ENCODE measurements at regions not wholly inside any gene's neighbourhood (a gene's known extent, or its start where the extent isn't known, plus 50 kb on each side); places are given as distances from the start of the nearest gene placed in this dataset.
"Not testable (repeated sequence)": the region's sequence is repeated elsewhere in the genome, so short reads cannot be mapped to it uniquely, and the experiment has no call there.

GRCh38 chr3:72288955-72289691, 504.2 kb upstream of the PROK2 start:
- peak; percentile 86 for DNase-seq

GRCh38 chr3:72287956-72288355, 503.0 kb upstream of the PROK2 start:
- no peak for DNase-seq

GRCh38 chr3:72285502-72285901, 500.6 kb upstream of the PROK2 start:
- no peak for DNase-seq

- no peak for DNase-seq
Measured at GRCh38 chr3:72284471-72284870, 499.5 kb upstream of the PROK2 start.

- no peak for DNase-seq
Measured at GRCh38 chr3:72282918-72283317, 498.0 kb upstream of the PROK2 start.

- no peak for DNase-seq
Measured at GRCh38 chr3:72281551-72281950, 496.6 kb upstream of the PROK2 start.

GRCh38 chr3:72280876-72281275, 495.9 kb upstream of the PROK2 start:
- DNase-seq: no peak

- DNase-seq: no peak
Measured at GRCh38 chr3:72279631-72280041, 494.7 kb upstream of the PROK2 start.

GRCh38 chr3:72279068-72279604, 494.2 kb upstream of the PROK2 start:
- DNase-seq: no peak

GRCh38 chr3:72278349-72279067, 493.6 kb upstream of the PROK2 start:
- no peak for DNase-seq

- no peak for DNase-seq
Measured at GRCh38 chr3:72277710-72278109, 492.8 kb upstream of the PROK2 start.

GRCh38 chr3:72276806-72277205, 491.9 kb upstream of the PROK2 start:
- no peak for DNase-seq

GRCh38 chr3:72275331-72275751, 490.4 kb upstream of the PROK2 start:
- no peak for DNase-seq

- DNase-seq: no peak
Measured at GRCh38 chr3:72274493-72275330, 489.8 kb upstream of the PROK2 start.

- no peak for DNase-seq
Measured at GRCh38 chr3:72273615-72274014, 488.7 kb upstream of the PROK2 start.

GRCh38 chr3:72272356-72272755, 487.4 kb upstream of the PROK2 start:
- DNase-seq: no peak

GRCh38 chr3:72271923-72272322, 487.0 kb upstream of the PROK2 start:
- DNase-seq: no peak

- DNase-seq: no peak
Measured at GRCh38 chr3:72271216-72271615, 486.3 kb upstream of the PROK2 start.

GRCh38 chr3:72270730-72271129, 485.8 kb upstream of the PROK2 start:
- no peak for DNase-seq

GRCh38 chr3:72270072-72270681, 485.2 kb upstream of the PROK2 start:
- DNase-seq: peak; percentile 80

GRCh38 chr3:72269475-72269874, 484.5 kb upstream of the PROK2 start:
- no peak for DNase-seq

GRCh38 chr3:72266921-72267524, 482.1 kb upstream of the PROK2 start:
- DNase-seq: not testable (repeated sequence)

Measured in left hindlimb (tissue), 1 donor.